Hematopoietic multipotent progenitor cell (in vitro differentiated cells): ENCODE measurements at regions not wholly inside any gene's neighbourhood (a gene's known extent, or its start where the extent isn't known, plus 50 kb on each side); places are given as distances from the start of the nearest gene placed in this dataset.

Experiments used
- DNase-seq, 3 donors: peaks; one replicate each; pipeline ENCODE4 v3.0.0-alpha.2; 2011 to 2015; ENCODE audit warnings: low read depth in 2 of 3, low spot score in 2 of 3

- peak in 2 of 3 donors; percentile 49 to 75 for DNase-seq
Observed at GRCh38 chr6:166106076-166106686, 61.5 kb downstream of the TBXT start.

- peak in 1 of 3 donors; percentile 32 for DNase-seq
Observed at GRCh38 chr6:166105341-166106075, 62.1 kb downstream of the TBXT start.

GRCh38 chr6:166104872-166105271, 62.8 kb downstream of the TBXT start:
- DNase-seq = no peak

DNA sequence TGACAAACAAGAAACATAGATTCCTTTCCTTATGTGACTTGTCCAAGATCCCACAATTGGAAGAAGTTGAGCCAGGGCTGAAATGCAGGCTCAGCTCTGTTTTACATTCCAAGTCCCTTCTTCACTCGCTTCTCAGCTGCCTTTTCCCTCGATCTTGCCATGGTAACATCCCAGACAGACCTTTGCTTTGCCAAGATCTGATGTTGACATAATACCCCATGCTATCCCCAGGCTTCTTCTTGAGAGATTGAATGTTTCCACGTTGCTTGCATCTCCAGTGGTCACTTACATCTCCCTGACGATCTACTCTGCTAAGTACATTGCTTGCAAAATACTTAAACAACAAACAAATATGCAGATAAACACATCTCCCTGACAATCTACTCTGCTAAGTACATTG, 63.5 kb downstream of the TBXT start:
- DNase-seq = no peak

GRCh38 chr6:166101819-166102419, 65.7 kb downstream of the TBXT start:
- DNase-seq = no peak

DNA sequence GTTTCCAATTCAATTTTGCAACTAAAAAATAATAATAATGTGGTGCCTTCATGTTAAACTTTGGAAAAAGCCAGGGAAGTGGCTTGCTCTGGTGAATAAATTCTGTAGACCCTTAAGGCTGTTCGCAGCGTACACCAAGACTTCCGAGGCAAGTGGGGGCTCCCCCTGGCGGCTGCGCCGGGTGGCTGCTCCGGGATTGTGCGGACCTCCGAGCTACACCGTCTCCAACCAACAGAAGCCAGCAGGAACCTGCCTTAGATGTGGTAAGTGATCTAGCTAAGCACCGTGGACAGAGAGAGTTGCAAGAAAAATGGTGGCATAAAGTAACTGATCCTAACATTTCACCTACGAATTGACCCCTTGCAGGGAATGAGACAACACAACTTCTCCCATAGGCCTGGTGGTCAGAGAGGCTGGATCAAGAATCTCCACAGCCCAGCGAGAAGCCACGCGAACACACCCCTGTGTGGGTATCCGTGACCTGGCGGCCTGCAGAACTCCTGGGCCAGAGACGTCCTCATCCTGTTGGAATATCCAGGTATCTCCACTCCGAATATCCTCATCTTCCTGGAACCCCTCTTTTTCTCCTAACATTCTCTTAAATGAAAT, 69.6 kb downstream of the TBXT start:
- peak in 2 of 3 donors; percentile 64 to 72 for DNase-seq

DNA sequence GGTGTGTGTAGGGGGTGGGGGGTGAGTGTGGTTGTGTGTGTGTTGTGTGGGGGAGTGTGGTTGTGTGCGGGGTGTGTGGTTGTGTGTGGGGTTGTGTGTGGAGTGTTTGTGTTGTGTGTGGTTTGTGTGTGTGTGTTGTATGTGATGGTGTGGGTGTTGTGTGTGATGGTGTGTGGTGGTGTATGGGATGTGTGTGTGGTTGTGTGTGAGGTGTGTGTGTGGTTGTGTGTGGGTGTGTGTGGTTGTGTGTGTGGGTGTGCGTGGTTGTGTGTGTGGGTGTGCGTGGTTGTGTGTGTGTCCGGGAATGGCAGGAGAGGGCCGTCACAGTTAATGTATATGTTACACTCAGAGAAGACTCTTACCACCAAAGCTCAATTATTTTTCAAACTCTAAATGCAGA, 79.8 kb downstream of the TBXT start:
- DNase-seq = no peak

GRCh38 chr6:166087246-166087645, 80.4 kb downstream of the TBXT start:
- no peak for DNase-seq

DNA sequence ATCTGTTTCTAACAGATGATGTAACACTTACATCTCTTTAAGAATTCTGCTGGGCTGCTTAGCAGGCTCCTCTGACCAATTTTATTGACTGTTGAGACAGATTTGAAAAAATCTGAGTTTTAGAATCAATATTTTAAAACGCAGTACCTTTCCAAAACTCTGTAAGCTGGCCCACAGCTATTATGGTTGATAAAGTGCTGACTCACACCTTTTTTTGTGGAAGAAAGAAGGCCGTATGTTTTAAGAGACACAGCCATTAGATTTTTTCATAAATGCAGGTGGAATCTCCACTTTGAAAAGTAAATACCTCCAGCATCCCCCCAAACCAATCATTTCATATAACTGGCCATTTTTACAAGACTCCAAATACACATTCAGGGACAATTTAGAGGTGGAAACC, 82.2 kb downstream of the TBXT start:
- no peak for DNase-seq

- DNase-seq = no peak
Observed at GRCh38 chr6:166084951-166085350, 82.7 kb downstream of the TBXT start.

DNA sequence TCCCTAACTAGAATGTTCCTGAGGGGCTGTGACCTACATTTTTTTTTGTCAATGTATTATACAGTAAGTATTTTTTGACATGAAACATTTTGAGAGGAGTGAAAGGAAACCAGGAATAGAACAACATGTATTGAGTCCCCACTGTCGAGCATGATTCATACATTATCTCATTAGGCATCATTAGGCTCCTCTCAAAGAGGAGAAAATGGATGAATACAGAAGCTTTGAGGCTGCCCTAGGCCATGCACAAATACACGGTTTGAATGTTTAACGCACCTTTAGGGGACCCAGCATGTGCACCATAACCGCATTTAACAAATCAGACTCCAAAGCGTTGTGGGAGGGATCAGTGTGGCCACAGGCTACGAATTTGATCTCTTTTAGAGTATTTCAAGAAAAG, 87.8 kb downstream of the TBXT start:
- no peak for DNase-seq

GRCh38 chr6:166078294-166078693, 89.4 kb downstream of the TBXT start:
- no peak for DNase-seq

- DNase-seq = no peak
Observed at GRCh38 chr6:166076625-166077024, 91.0 kb downstream of the TBXT start.

DNA sequence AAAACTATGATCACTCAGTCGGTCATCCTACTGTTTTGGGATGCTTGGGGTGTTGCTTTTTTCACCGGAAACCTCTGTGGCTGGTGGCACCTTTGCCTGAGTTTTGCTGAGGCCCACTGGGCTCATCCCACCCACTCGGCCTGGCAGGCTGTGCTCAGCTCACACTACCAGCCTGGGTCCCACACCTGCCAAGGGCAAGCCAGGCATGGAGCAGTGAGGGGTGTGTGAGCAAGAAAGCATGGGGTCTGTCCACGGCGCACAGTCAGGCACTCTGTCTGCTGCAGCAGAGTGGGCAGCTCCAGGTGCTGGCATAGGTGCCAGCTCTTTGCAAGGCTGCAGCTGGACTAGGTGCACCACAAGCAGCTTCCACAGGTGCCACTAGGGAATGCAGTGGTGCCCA, 91.7 kb downstream of the TBXT start:
- no peak for DNase-seq

DNA sequence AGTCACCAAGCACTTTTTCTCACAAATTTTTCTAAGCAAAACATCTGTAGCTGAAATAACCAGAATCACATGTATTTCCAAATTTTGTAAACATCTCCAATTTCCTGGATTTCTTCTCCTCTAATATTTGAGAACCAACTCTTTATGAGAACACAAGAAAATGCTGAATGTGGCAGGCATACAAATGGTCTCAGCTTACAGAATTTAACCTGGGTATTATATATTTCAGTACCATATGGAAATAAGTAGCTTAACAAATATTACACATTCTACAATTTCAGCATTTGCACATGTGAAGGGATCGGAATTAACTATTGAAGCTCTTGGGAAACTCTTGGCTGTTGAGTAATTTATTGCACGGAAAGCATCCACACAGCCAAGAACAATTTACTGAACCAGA, 92.5 kb downstream of the TBXT start:
- no peak for DNase-seq

DNA sequence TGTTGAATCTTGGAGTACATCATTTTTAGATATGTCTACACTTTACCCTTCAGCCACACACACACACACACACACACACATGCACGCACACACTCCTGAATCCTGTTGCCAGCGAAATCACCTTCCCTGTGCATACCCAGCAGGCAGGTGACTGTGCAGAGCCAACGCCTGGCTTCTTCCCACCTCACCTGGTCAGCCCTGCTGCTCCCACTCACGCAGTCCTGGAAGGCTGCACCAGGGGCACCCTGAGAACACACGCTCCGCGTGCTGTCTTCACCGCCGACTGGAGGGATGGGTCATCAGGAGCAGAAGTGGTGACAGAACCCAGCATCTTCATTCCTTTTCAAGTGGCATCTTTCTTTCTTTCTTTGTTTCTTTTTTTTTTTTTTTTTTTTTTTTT, 94.6 kb downstream of the TBXT start:
- no peak for DNase-seq

- no peak for DNase-seq
Observed at GRCh38 chr6:166068768-166069167, 98.9 kb downstream of the TBXT start.

GRCh38 chr6:166058064-166058739, 109.4 kb downstream of the TBXT start:
- DNase-seq = no peak

- no peak for DNase-seq
Observed at GRCh38 chr6:166057431-166057830, 110.2 kb downstream of the TBXT start.

DNA sequence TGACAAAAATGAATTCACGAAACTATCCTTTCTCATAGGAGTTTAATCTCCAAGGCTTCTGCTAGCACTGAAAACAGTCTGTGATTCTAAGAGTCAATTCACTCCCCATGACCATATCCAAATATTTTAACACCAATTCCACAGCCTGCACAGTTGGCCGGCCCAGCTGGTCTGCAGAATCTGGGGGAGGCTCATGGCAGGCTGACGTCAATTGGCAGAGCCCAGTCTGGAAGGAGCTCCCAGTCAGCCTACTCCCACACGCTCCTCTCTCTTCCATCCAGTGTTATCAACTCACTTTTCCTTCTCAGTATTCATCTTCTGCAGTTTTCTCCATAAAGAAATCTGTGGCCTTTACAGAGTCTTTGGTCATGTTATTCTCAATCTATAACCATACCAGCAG, 111.0 kb downstream of the TBXT start:
- no peak for DNase-seq

GRCh38 chr6:166055801-166056200, 111.8 kb downstream of the TBXT start:
- DNase-seq = no peak
